Stimulated activated CD4-positive, alpha-beta T cell treated with anti-CD3 and anti-CD28 coated beads, TNF-alpha, amount 100 ng/mL, for 1 hour (primary cell): ENCODE measurements at regions not wholly inside any gene's neighbourhood (a gene's known extent, or its start where the extent isn't known, plus 50 kb on each side); places are given as distances from the start of the nearest gene placed in this dataset.
"Not testable (repeated sequence)": the region's sequence is repeated elsewhere in the genome, so short reads cannot be mapped to it uniquely, and the experiment has no call there.

ENCODE experiments used
- DNase-seq, 3 donors: peaks; one replicate each; pipeline ENCODE4 v3.0.0-alpha.2; 2020; ENCODE audit warnings: low read depth in 3 of 3, low spot score in 1 of 3

DNA sequence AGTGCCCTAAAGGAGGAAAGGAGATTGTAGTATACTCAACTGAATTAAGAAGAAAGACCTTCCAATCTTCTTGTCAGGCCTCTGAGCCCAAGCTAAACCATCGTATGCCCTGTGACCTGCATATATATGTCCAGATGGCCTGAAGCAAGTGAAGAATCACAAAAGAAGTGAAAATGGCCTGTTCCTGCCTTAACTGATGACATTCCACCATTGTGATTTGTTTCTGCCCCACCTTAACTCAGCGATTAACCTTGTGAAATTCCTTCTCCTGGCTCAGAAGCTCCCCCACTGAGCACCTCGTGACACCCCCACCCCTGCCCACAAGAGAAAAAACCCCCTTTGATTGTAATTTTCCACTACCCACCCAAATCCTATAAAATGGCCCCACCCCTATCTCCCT is 739.2 kb downstream of the GALC start:
- DNase-seq, result not testable (repeated sequence)

- DNase-seq, result no peak
These were observed 740.9 kb downstream of the GALC start for GRCh38 chr14:87252103-87252502.

- no peak for DNase-seq
These were observed 742.0 kb downstream of the GALC start for GRCh38 chr14:87251011-87251410.

- DNase-seq, result no peak
These were observed 751.8 kb downstream of the GALC start for GRCh38 chr14:87241018-87241768.

- not testable (repeated sequence) for DNase-seq
These were observed 752.7 kb downstream of the GALC start for GRCh38 chr14:87240319-87240718.

GRCh38 chr14:87233806-87234384 is 759.1 kb downstream of the GALC start:
- DNase-seq, result no peak

GRCh38 chr14:87233266-87233665 is 759.7 kb downstream of the GALC start:
- no peak for DNase-seq

GRCh38 chr14:87231336-87232026 is 761.5 kb downstream of the GALC start:
- DNase-seq, result no peak

DNA sequence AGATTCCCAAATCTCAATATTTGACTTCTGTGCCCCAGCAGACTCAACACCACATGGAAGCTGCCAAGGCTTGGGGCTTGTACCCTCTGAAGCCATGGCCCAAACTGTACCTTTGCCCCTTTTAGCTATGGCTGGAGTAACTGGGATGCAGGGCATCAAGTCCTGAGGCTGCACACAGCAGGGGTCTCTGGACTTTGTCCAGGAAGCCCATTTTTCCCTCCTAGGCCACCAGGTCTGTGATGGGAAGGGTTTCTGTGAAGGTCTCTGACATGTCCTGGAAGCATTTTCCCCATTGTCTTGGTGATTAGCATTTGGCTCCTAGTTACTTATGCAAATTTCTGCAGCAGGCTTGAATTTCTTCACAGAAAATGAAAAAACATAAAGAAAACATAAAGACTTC is 762.3 kb downstream of the GALC start:
- no peak for DNase-seq

GRCh38 chr14:87229131-87229530 is 763.9 kb downstream of the GALC start:
- DNase-seq, result no peak

DNA sequence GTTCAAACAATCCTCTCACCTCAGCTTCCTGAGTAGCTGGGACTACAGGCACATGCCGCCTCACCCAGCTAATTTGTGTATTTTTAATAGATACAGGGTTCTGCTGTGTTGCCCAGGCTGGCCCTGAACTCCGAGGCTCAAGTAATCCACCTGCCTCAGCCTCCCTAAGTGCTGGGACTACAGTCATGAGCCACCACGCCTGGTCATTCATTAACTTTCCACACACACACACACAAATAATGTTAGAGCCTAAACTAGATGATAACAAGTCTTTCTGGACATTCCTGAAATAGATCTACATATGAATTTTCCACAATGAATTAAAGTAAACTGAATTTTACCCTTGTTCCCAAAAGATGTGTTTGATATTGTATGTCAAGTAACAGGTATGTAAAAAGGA is 776.0 kb downstream of the GALC start:
- DNase-seq, result no peak

DNA sequence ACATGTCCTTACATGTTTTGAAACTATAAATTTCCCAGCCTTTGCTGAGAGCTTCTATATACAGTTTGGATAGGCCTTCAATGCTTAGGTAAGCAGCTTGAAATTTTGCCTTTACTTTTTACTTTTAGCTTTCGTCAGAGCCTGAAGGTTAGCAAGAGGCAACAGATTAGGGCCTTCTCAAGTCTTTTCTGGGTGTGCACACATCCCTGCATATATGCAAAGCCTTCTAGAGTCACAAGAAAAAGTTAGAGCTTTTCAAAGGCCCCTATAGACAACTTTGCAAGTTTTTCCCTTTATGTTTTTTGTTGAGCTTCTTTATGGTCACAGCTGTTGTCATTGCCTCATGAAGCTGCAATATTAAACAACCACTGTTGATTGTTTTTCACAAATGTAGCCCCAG is 778.4 kb downstream of the GALC start:
- no peak for DNase-seq

- DNase-seq, result no peak
These were observed 785.2 kb downstream of the GALC start for GRCh38 chr14:87207756-87208155.

GRCh38 chr14:87205811-87206210 is 787.2 kb downstream of the GALC start:
- DNase-seq, result no peak

DNA sequence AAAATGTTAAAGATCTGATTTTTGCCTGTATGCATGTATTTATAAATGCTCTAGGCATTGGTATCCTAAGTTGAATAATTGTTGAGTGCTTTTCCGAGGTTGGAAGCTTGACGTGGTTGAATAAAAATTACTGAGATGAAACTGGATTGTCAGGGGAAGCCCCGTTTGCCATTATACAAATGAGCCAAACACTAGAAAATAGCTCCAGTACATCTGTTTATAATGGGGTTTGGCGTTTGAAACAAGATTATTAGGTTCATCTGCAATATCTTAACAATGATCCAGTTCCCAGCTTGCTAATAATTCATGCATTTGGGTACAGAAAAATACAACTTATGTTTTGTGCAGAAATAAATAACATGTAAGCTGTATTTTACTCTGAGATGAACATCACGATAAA is 789.6 kb downstream of the GALC start:
- DNase-seq, result no peak

GRCh38 chr14:87199381-87199780 is 793.6 kb downstream of the GALC start:
- DNase-seq, result no peak

DNA sequence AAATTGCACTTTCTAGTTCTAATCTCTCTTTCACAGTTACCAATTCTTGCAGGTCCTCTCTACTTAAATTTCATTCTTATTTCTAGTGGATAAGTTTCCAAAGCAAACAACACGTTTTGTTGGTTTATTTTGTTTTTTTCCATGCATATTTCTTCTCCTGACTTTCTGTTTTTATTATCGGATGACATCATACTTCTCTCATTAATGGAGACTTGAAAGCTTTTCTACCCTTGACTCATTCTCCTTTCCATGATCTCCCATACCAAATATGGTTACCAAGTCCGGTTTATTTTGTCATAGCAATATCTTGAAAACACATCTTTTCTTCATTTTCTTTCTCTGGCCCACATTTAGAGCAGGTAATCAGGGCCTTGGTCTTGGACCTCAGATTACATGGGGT is 796.5 kb downstream of the GALC start:
- no peak for DNase-seq

GRCh38 chr14:87187786-87188185 is 805.2 kb downstream of the GALC start:
- no peak for DNase-seq

GRCh38 chr14:87186737-87187136 is 806.2 kb downstream of the GALC start:
- DNase-seq, result no peak

DNA sequence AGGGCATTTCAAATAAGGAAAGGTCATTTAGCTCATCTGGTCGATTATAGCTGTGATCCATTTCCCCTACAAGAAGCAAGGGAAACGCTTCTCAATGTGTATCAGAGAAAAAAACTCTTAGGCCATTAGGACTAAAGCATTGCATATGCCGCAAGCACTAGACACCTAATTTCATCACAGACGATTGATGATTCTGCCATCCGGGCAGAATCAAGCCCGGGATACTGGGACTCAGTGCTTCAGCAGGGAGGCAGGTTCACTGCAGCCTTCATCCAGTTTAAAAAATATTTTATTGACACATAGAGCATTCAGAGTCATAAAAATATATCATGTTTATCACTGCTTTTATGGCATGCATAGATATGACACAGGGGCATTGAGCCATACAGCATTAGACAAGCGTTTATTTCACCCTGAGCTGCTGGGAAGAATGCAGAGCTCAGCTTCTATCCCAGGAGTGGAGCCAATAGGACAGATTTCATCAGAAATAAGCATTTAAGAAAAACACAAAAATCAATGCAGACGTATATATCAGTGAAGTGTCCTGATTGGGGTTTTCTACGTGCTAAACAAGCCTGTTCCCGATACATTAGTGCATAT is 806.9 kb downstream of the GALC start:
- DNase-seq, result no peak

DNA sequence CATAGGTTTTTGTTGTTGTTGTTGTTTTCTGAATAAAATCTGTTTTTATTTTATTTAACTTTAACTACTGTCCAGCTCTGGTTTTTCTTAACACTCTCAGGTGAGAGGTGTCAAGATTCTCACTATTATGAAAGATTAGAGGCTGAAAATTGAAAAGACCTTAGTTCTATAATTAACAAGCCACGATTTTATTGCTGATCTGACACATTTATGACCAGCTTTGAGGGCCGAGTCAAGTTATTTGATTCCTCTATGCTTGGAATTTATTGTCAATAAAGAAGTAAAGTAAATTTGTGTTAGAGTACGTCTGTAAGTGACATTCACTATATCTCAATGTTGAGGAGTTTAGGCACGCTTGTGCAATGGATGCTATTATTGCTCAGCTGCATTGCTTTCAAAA is 808.8 kb downstream of the GALC start:
- DNase-seq, result no peak

DNA sequence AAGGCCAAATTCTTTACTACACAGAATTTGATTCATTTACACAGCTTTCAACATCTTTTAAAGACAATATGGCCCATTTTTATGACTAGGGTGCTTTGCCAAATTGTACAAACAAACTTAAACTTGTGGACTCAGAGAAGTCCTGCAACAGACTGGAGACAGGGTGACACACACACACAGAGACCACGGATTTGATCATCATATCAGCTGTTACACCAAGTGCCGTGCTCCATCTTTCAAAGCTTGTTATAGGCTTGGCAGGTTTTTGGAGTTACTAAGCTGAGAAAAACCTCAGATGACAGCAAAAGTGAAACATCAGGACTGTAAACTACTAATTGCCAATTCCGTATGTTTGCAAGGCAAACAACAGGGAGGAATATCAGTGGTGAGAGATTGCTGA is 811.7 kb downstream of the GALC start:
- DNase-seq, result no peak
